ENCODE measurements at regions not wholly inside any gene's neighbourhood (a gene's known extent, or its start where the extent isn't known, plus 50 kb on each side); places are given as distances from the start of the nearest gene placed in this dataset.
"Not testable (repeated sequence)": the region's sequence is repeated elsewhere in the genome, so short reads cannot be mapped to it uniquely, and the experiment has no call there.

- no peak for DNase-seq (ENCODE audit: low read depth in 4 of 4, low spot score in 3 of 4)
These were observed 171.8 kb upstream of the PWP1 start for GRCh38 chr12:107513636-107514400.

DNA sequence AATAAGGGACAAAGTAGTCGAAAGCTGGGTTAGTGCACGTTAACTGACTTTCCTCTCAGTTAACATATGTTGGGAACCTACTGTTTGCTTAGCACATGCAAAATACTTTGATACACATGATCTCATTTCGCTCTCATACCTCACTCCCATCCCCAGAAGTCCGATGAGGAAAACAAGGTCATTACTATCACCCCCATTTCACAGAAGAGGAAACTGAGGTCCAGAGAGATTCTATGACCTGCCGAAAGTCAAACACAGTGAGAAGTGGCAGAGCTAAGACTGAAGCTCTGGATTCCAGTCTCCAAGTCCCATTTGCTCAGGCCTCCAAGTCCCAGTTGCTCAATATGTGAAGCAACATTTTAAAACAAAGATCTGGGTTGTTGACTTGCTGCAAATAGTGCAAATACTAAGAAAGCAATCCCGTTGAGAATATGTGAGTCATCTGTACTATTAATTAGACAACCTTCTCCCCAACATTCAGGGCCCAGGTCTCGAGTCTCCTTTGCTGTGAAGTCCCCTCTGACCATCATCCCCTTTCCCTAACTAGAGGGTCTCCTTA lies 170.6 kb upstream of the PWP1 start:
- no peak for DNase-seq (ENCODE audit: low read depth in 4 of 4, low spot score in 3 of 4)

GRCh38 chr12:107515446-107515958 lies 170.1 kb upstream of the PWP1 start:
- DNase-seq (ENCODE audit: low read depth in 4 of 4, low spot score in 3 of 4), result no peak

DNA sequence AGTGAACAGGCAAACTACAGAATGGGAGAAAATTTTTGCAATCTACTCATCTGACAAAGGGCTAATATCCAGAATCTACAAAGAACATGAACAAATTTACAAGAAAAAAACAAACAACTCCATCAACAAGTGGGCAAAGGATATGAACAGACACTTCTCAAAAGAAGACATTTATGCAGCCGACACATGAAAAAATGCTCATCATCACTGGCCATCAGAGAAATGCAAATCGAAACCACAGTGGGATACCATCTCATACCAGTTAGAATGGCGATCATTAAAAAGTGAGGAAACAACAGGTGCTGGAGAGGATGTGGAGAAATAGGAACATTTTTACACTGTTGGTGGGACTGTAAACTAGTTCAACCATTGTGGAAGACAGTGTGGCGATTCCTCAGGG lies 167.8 kb upstream of the PWP1 start:
- DNase-seq (ENCODE audit: low read depth in 4 of 4, low spot score in 3 of 4), result not testable (repeated sequence)

- DNase-seq (ENCODE audit: low read depth in 4 of 4, low spot score in 3 of 4), result no peak
These were observed 166.7 kb upstream of the PWP1 start for GRCh38 chr12:107518868-107519267.

- DNase-seq (ENCODE audit: low read depth in 4 of 4, low spot score in 3 of 4), result no peak
These were observed 165.4 kb upstream of the PWP1 start for GRCh38 chr12:107519906-107520859.

- no peak for DNase-seq (ENCODE audit: low read depth in 4 of 4, low spot score in 3 of 4)
These were observed 163.7 kb upstream of the PWP1 start for GRCh38 chr12:107521826-107522355.

DNA sequence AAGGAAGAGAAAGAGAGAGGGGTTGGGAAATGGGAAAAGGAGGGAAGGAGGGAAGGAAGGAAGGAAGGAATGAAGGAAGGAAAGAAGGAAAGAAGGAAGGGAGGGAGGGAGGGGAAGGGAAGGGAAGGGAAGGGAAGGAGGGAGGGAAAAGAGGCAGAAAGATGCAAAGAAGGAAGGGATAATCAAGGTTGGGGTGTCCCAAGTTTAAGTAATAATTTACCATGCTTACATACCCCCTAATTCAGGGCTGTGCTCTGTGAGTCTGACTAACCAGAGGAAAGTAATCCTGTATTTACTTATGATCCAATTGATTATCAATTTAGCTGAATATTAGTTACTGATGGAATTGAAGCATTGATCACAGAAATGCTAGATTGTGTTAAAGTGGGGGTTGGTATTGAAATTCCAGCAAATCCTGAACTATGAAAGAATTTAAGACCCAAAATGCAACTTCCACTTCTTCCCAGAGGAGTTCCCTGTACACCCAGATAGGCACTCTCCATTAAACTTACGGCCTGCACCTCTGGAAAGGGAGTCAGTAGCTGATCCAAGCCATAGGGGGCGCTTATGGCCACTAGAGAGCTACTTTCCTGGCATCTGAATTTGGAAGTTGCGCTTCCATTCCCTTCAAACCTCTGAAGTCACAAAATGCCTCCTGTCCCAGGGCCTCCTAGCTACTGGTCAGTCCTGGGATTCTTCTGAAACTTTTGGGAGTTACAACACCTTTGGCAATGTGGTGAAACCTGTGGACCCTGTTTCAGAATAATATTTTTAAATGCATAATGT lies 162.7 kb upstream of the PWP1 start:
- no peak for DNase-seq (ENCODE audit: low read depth in 4 of 4, low spot score in 3 of 4)

GRCh38 chr12:107523775-107524535 lies 161.6 kb upstream of the PWP1 start:
- DNase-seq (ENCODE audit: low read depth in 4 of 4, low spot score in 3 of 4), result no peak

GRCh38 chr12:107525063-107525718 lies 160.4 kb upstream of the PWP1 start:
- no peak for DNase-seq (ENCODE audit: low read depth in 4 of 4, low spot score in 3 of 4)

- DNase-seq (ENCODE audit: low read depth in 4 of 4, low spot score in 3 of 4), result no peak
These were observed 159.7 kb upstream of the PWP1 start for GRCh38 chr12:107525719-107526554.

DNA sequence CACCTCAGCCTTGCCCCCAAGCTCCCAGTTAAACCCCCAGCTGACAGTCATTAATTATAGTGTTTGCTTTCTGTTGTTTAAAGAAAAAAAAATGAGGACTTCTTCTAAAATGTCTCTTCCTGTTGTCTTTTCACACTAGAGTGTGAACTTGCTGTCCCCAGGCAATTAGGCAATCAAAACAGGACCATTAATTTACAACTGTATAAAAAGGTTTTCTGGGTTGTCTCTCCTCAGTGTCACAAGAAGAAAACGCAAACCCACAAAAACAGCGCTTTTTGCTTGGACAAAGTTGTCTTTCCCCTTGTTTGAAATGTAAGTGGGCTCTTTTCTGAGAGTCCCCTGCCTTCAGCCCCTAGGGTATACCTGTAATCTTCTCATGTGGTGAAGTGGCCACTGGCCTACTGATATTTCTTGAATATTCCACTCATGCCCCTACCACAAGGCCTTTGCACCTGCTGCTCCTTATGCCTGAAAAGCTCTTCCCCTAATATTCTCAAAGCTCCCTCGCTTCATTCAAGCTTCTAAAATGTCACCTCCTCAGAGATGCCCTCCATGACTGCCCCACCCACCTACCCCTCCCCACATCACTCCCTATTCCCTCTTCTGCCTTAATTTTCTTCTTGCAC lies 158.9 kb upstream of the PWP1 start:
- no peak for DNase-seq (ENCODE audit: low read depth in 4 of 4, low spot score in 3 of 4)

DNA sequence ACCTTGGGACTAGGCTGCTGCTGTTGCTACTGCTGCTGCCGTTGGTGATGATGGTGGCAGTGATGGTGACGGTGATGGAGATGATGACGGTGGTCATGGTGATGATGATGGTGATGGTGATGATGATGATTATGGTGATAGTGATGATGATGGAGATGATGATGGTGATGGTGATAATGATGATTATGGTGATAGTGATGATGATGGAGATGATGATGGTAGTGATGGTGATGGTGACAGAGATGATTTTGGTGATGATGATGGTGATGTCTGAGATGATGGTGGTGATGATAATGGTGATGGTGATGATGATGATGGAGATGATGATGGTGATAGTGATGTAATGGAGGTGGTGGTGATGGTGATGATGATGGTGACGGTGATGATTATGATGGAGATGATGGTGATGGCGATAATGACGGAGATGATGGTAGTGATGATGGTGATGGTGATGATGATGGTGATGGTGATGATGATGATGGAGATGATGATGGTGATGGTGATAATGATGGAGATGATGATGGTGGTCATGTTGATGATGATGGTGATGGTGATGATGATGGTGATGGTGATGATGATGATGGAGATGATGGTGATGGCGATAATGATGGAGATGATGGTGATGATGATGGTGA lies 156.8 kb upstream of the PWP1 start:
- DNase-seq (ENCODE audit: low read depth in 4 of 4, low spot score in 3 of 4), result no peak

- DNase-seq (ENCODE audit: low read depth in 4 of 4, low spot score in 3 of 4), result no peak
These were observed 155.6 kb upstream of the PWP1 start for GRCh38 chr12:107529991-107530390.

- no peak for DNase-seq (ENCODE audit: low read depth in 4 of 4, low spot score in 3 of 4)
These were observed 154.9 kb upstream of the PWP1 start for GRCh38 chr12:107530701-107531100.

GRCh38 chr12:107533218-107533617 lies 152.4 kb upstream of the PWP1 start:
- DNase-seq (ENCODE audit: low read depth in 4 of 4, low spot score in 3 of 4), result no peak

- DNase-seq (ENCODE audit: low read depth in 4 of 4, low spot score in 3 of 4), result no peak
These were observed 149.0 kb upstream of the PWP1 start for GRCh38 chr12:107536613-107537012.

Data from right renal pelvis (tissue), 4 donors.